ENCODE measurements at regions not wholly inside any gene's neighbourhood (a gene's known extent, or its start where the extent isn't known, plus 50 kb on each side); places are given as distances from the start of the nearest gene placed in this dataset.

- TF ChIP-seq CTCF (IDR thresholded peaks at IDR 0.05; ENCODE audit: control insufficient read depth, extremely low read depth, insufficient read depth), result no peak
- H3K4me3 ChIP-seq (ENCODE audit: low read depth, low read length), result no peak overlapping the region
These were observed 296.2 kb downstream of the LRRIQ3 start for GRCh38 chr1:73901738-73902137.

GRCh38 chr1:73899311-73899710 is 298.7 kb downstream of the LRRIQ3 start:
- DNase-seq (ENCODE audit: low read depth), result no peak
- TF ChIP-seq CTCF (IDR thresholded peaks at IDR 0.05; ENCODE audit: control insufficient read depth, extremely low read depth, insufficient read depth), result no peak
- no peak overlapping the region for H3K4me3 ChIP-seq (ENCODE audit: low read depth, low read length)

More at GRCh38 chr1:73901738-73902137, 296.2 kb downstream of the LRRIQ3 start:
- DNase-seq (ENCODE audit: low read depth), result no peak

- TF ChIP-seq CTCF (IDR thresholded peaks at IDR 0.05; ENCODE audit: control insufficient read depth, extremely low read depth, insufficient read depth), result no peak
- DNase-seq (ENCODE audit: low read depth), result no peak
- H3K4me3 ChIP-seq (ENCODE audit: low read depth, low read length), result no peak overlapping the region
These were observed 299.4 kb downstream of the LRRIQ3 start for GRCh38 chr1:73898540-73898939.

GRCh38 chr1:73887412-73887811 is 310.6 kb downstream of the LRRIQ3 start:
- TF ChIP-seq CTCF (IDR thresholded peaks at IDR 0.05; ENCODE audit: control insufficient read depth, extremely low read depth, insufficient read depth), result no peak
- no peak overlapping the region for H3K4me3 ChIP-seq (ENCODE audit: low read depth, low read length)
- no peak for DNase-seq (ENCODE audit: low read depth)

GRCh38 chr1:73886716-73887115 is 311.3 kb downstream of the LRRIQ3 start:
- DNase-seq (ENCODE audit: low read depth), result no peak
- TF ChIP-seq CTCF (IDR thresholded peaks at IDR 0.05; ENCODE audit: control insufficient read depth, extremely low read depth, insufficient read depth), result no peak
- no peak overlapping the region for H3K4me3 ChIP-seq (ENCODE audit: low read depth, low read length)

- H3K4me3 ChIP-seq (ENCODE audit: low read depth, low read length), result no peak overlapping the region
- TF ChIP-seq CTCF (IDR thresholded peaks at IDR 0.05; ENCODE audit: control insufficient read depth, extremely low read depth, insufficient read depth), result no peak
- DNase-seq (ENCODE audit: low read depth), result no peak
These were observed 323.2 kb downstream of the LRRIQ3 start for GRCh38 chr1:73874806-73875205.

GRCh38 chr1:73868810-73869336 is 329.1 kb downstream of the LRRIQ3 start:
- no peak for TF ChIP-seq CTCF (IDR thresholded peaks at IDR 0.05; ENCODE audit: control insufficient read depth, extremely low read depth, insufficient read depth)
- no peak overlapping the region for H3K4me3 ChIP-seq (ENCODE audit: low read depth, low read length)
- no peak for DNase-seq (ENCODE audit: low read depth)

Data from LNCaP clone FGC (cell line).